Thyroid gland (tissue), 4 donors: ENCODE measurements at regions not wholly inside any gene's neighbourhood (a gene's known extent, or its start where the extent isn't known, plus 50 kb on each side); places are given as distances from the start of the nearest gene placed in this dataset.

Experiments
- DNase-seq, 2 donors: peaks; one replicate each; pipeline ENCODE4 v3.0.0-alpha.2; 2019
- H3K27ac ChIP-seq, 3 donors: fragments of 200-600 bp; sonication (generic); 1 replicate in 2 of 3; 2 replicates in 1 of 3; pipeline ENCODE4 v1.5.1; 2016 to 2019; ENCODE audit warnings: mild to moderate bottlenecking in 1 of 3, moderate library complexity in 1 of 3
- H3K27me3 ChIP-seq: fragments of 200-600 bp; sonication (generic); one replicate; pipeline ENCODE4 v1.5.1; 2019
- H3K36me3 ChIP-seq, 2 donors: fragments of 200-600 bp; sonication (generic); one replicate each; pipeline ENCODE4 v1.5.1; 2016 to 2019
- H3K4me1 ChIP-seq, 2 donors: fragments of 200-600 bp; sonication (generic); one replicate each; pipeline ENCODE4 v1.5.1; 2017 to 2019
- H3K4me3 ChIP-seq, 3 donors: fragments of 200-600 bp; sonication (generic); replicated peaks in 1 of 3; 1 replicate in 2 of 3; 2 replicates in 1 of 3; pipeline ENCODE4 v1.5.1; 2016; ENCODE audit warnings: mild to moderate bottlenecking in 1 of 3
- H3K9me3 ChIP-seq: fragments of 200-600 bp; sonication (generic); one replicate; pipeline ENCODE4 v1.5.1; 2017
- POLR2A ChIP-seq, 2 donors: fragments of 450-650 bp; IDR thresholded peaks; one replicate each; pipeline ENCODE4 v1.6.1; 2017; ENCODE audit warnings: antibody characterized with exemption in 2 of 2, mild to moderate bottlenecking in 2 of 2, moderate library complexity in 1 of 2
- WGBS, 2 donors: methylation state at CpG; one replicate each; pipeline ENCODE4 v1.1.5; 2017; 5-methylcytosine and 5-hydroxymethylcytosine counted together
- intact Hi-C: fragments of 100-400 bp; cut with DNase I; formaldehyde crosslinking; loops from one replicate; pipeline ENCODE4 v1.15.1; 2023
- TF ChIP-seq, protein P1 (sequence below), 6 experiments: fragments of 200-600 bp in 3 of 6; fragments of 450-650 bp in 3 of 6; sonication (generic) in 3 of 6; IDR thresholded peaks; one replicate each; pipeline ENCODE4 v1.5.1; 2016 to 2019; ENCODE audit warnings: antibody characterized with exemption in 6 of 6, mild to moderate bottlenecking in 2 of 6, inconsistent platforms in 1 of 6, moderate library complexity in 1 of 6

DNA sequence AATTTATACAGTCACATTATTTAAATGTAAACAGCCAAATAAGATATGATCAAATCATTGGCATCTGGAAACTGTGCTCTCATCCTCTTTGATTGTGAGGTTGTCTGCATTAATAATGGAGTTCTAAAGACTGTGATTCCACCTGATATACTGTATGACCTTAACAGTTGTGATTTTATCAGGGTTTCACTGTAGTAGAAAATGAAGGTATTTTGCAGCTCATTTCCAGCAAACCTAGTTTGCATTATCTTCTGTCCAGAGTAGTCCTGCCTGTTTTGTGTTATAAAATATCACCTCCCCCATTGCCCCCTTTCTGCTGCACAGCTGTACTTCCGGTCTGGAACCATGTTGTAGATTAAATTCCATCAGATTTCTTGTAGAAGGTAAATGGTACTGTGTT is 731.6 kb upstream of the FANCL start:
- 74 to 78% methylated on average over 1 of the region's 1 CpG for WGBS, 2 donors
- intact Hi-C loops, result no loop called here
- Histone ChIP-seq H3K4me3 (no peak overlapping the region), H3K4me1 (peaks cover 21 to 26% of the 10 kb centered on the region in 2 donors), H3K36me3 (no peaks in the 10 kb centered on the region), H3K27ac (no peak overlapping the region), H3K27me3 (no peaks in the 10 kb centered on the region), H3K9me3 (no peaks in the 10 kb centered on the region)
- TF ChIP-seq POLR2A (IDR thresholded peaks at IDR 0.05), result no peak
- TF ChIP-seq, protein P1, sequence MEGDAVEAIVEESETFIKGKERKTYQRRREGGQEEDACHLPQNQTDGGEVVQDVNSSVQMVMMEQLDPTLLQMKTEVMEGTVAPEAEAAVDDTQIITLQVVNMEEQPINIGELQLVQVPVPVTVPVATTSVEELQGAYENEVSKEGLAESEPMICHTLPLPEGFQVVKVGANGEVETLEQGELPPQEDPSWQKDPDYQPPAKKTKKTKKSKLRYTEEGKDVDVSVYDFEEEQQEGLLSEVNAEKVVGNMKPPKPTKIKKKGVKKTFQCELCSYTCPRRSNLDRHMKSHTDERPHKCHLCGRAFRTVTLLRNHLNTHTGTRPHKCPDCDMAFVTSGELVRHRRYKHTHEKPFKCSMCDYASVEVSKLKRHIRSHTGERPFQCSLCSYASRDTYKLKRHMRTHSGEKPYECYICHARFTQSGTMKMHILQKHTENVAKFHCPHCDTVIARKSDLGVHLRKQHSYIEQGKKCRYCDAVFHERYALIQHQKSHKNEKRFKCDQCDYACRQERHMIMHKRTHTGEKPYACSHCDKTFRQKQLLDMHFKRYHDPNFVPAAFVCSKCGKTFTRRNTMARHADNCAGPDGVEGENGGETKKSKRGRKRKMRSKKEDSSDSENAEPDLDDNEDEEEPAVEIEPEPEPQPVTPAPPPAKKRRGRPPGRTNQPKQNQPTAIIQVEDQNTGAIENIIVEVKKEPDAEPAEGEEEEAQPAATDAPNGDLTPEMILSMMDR (IDR thresholded peaks at IDR 0.05), result no peak
- DNase-seq, result no peak

GRCh38 chr2:58971511-58972360 is 730.6 kb upstream of the FANCL start:
- TF ChIP-seq, protein P1 (IDR thresholded peaks at IDR 0.05), result no peak
- TF ChIP-seq POLR2A (IDR thresholded peaks at IDR 0.05), result no peak

GRCh38 chr2:58970365-58970764 is 729.2 kb upstream of the FANCL start:
- H3K4me1 ChIP-seq, result peaks cover 12 to 15% of the 10 kb centered on the region in 2 donors
- TF ChIP-seq, protein P1 (IDR thresholded peaks at IDR 0.05), result no peak
- no peak for TF ChIP-seq POLR2A (IDR thresholded peaks at IDR 0.05)
- intact Hi-C loops, result no loop called here
- no peaks in the 10 kb centered on the region for H3K9me3 ChIP-seq
- 88 to 94% methylated on average over 4 of the region's 4 CpGs for WGBS, 2 donors
- no peaks in the 10 kb centered on the region for H3K36me3 ChIP-seq
- H3K4me3 ChIP-seq, result no peak overlapping the region
- DNase-seq, result no peak
- no peaks in the 10 kb centered on the region for H3K27me3 ChIP-seq
- no peak overlapping the region for H3K27ac ChIP-seq

More at GRCh38 chr2:58971511-58972360, 730.6 kb upstream of the FANCL start:
- Histone ChIP-seq H3K27me3 (no peaks in the 10 kb centered on the region), H3K36me3 (no peaks in the 10 kb centered on the region), H3K4me3 (no peak overlapping the region), H3K9me3 (no peaks in the 10 kb centered on the region), H3K4me1 (peaks cover 16 to 24% of the 10 kb centered on the region in 2 donors), H3K27ac (no peak overlapping the region)
- intact Hi-C loops, result no loop called here
- DNase-seq, result no peak
- WGBS, 2 donors, result 87 to 93% methylated on average over 14 of the region's 14 CpGs

GRCh38 chr2:58968885-58969284 is 727.8 kb upstream of the FANCL start:
- no peaks in the 10 kb centered on the region for H3K9me3 ChIP-seq
- 89 to 90% methylated on average over 2 of the region's 2 CpGs for WGBS, 2 donors
- no peak for DNase-seq
- peaks cover 11 to 12% of the 10 kb centered on the region in 2 donors for H3K4me1 ChIP-seq
- intact Hi-C loops, result no loop called here
- H3K4me3 ChIP-seq, result no peak overlapping the region
- H3K36me3 ChIP-seq, result no peaks in the 10 kb centered on the region
- TF ChIP-seq, protein P1 (IDR thresholded peaks at IDR 0.05), result no peak
- TF ChIP-seq POLR2A (IDR thresholded peaks at IDR 0.05), result no peak
- H3K27ac ChIP-seq, result no peak overlapping the region
- no peaks in the 10 kb centered on the region for H3K27me3 ChIP-seq

DNA sequence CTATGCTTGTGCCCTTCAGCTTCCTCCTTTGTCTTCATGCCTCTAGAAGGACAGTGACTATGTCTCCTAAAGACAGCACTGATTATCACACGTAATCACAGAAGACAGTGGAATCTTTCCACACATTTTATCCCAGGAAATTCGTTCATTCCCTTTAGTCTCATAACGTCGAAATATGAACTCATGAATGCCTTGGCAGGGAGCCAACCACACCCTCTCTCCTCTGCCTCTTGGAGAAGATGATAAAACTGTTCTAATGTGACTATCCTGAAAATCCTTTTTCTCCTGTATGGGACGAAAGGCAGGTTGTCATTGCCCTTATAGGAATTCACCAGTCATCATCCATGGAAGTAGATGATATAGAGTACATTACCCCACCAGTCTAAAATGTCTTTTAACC is 726.6 kb upstream of the FANCL start:
- H3K36me3 ChIP-seq, result no peaks in the 10 kb centered on the region
- H3K4me1 ChIP-seq, result peaks cover 6 to 9% of the 10 kb centered on the region in 2 donors
- intact Hi-C loops, result no loop called here
- DNase-seq, result no peak
- H3K27ac ChIP-seq, result no peak overlapping the region
- no peak overlapping the region for H3K4me3 ChIP-seq
- no peaks in the 10 kb centered on the region for H3K9me3 ChIP-seq
- no peaks in the 10 kb centered on the region for H3K27me3 ChIP-seq
- WGBS, 2 donors, result 73 to 76% methylated on average over 5 of the region's 5 CpGs
- TF ChIP-seq, protein P1 (IDR thresholded peaks at IDR 0.05), result no peak
- TF ChIP-seq POLR2A (IDR thresholded peaks at IDR 0.05), result no peak
